ENCODE measurements at regions not wholly inside any gene's neighbourhood (a gene's known extent, or its start where the extent isn't known, plus 50 kb on each side); places are given as distances from the start of the nearest gene placed in this dataset.
"Not testable (repeated sequence)": the region's sequence is repeated elsewhere in the genome, so short reads cannot be mapped to it uniquely, and the experiment has no call there.

DNA sequence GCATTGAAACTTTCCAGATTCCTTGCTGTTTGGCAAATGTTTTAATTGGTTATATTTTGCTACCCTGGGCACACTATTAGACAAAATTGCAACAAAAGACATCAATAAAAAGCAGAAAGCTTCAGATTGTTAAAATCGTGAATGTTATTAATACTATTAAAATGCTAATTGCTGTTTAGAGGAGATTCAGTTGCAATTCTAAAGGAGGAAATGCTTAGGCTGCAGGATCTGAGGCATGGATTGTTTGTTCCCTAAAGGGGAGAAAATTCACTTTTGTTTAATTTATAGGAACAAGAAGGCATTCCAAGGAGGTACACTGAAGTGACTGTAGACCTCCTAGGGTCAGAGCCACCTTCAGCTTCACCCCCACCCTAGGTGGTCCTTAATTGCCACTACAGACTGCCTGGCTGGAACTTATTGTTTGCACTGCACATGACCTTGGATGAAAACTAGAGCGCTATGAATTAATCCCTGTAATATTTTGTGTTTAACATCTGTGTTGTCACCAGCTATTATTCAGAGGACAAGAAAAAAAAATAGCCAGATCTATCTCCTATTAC is 1266.9 kb upstream of the ADGRL2 start:
- no peak for TF ChIP-seq CTCF (conservative IDR thresholded peaks at IDR 0.05)
- no peak overlapping the region for H3K27ac ChIP-seq

GRCh38 chr1:80533093-80533492 is 1267.6 kb upstream of the ADGRL2 start:
- H3K27ac ChIP-seq = no peak overlapping the region
- TF ChIP-seq CTCF (conservative IDR thresholded peaks at IDR 0.05) = no peak

DNA sequence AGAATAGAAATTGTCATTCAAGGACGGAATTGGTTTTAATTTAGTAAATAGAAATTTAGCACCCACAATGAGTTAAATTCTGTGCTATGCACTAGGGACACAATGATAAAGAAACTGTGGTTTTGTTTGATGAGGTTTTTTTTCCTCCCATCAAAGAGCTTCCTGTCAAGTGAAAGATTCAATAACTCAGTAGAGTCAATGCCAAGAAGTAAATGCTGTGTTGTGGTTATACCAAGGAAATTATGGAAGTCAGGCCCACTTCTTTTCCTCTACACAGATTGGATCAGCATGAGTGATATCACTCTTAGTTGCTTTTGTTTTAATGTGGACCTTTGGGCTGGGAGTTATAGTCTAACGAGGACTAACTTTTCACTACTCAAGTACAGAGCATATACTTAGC is 1269.6 kb upstream of the ADGRL2 start:
- no peak overlapping the region for H3K27ac ChIP-seq

DNA sequence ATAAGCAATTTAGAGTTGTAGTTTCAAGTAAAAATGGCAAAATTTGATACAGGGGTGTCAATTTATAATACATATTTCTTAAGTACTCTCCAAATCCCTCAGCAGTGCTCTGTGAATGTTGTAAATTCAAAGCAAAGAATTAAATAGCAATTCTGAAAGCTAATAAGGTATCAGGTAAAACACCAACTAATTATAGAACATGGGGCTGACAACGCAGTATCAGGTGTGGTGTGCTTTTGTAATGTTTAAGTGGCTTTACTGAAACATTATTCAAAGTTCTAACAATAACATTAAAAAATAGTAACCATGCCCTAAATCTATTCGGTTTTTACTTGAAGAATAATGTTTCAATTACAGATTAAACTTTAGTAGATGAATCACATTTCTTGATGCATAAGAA is 1271.2 kb upstream of the ADGRL2 start:
- no peak for TF ChIP-seq CTCF (conservative IDR thresholded peaks at IDR 0.05)
- H3K27ac ChIP-seq = no peak overlapping the region

More for the DNA sequence above, 1269.6 kb upstream of the ADGRL2 start:
- no peak for TF ChIP-seq CTCF (conservative IDR thresholded peaks at IDR 0.05)

- TF ChIP-seq CTCF (conservative IDR thresholded peaks at IDR 0.05) = no peak
- H3K27ac ChIP-seq = no peak overlapping the region
These were observed 1276.9 kb upstream of the ADGRL2 start for GRCh38 chr1:80523861-80524260.

DNA sequence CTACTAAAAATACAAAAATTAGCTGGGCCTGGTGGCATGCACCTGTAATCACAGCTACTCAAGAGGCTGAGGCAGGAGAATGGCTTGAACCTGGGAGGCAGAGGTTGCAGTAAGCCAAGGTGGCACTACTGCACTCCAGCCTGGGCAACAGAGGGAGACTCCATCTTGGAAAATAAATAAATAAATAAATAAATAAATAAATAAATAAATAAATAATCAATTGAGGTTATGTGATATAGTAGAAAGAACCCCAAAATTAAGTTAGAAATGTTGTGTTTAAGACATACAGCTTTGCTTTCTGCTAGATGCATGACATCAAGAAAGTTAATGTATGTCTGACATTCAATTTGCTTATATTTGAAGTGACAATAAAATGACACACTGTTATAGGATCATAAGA is 1277.7 kb upstream of the ADGRL2 start:
- H3K27ac ChIP-seq = not testable (repeated sequence)

GRCh38 chr1:80520949-80521348 is 1279.8 kb upstream of the ADGRL2 start:
- H3K27ac ChIP-seq = no peak overlapping the region
- no peak for TF ChIP-seq CTCF (conservative IDR thresholded peaks at IDR 0.05)

DNA sequence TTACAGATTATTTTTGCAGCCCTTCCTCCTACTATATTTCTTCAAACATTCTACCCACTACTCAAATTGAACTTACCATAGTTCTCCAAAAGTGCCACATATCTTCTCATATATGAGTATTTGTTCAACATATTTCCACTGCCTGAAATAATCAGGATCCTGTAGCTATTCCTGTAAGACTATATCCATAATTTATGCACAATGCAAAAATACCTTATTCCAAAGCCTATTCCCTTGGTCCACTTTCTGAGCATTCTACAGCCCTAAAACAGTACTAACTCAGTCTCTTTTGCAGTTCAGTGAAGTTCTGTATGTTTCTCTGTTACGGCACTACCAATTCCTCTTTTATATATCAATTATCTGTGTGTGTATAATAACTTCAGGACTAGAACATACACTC is 1283.7 kb upstream of the ADGRL2 start:
- TF ChIP-seq CTCF (conservative IDR thresholded peaks at IDR 0.05) = no peak
- H3K27ac ChIP-seq = no peak overlapping the region
